Loucy (cell line): ENCODE measurements at regions not wholly inside any gene's neighbourhood (a gene's known extent, or its start where the extent isn't known, plus 50 kb on each side); places are given as distances from the start of the nearest gene placed in this dataset.

Experiments used
- H2AFZ ChIP-seq: fragments of 200-600 bp; sonication (generic); 2 replicates; pipeline ENCODE4 v1.6.0; 2016; ENCODE audit warnings: antibody characterized with exemption, mild to moderate bottlenecking, low read length, moderate library complexity
- H3F3A ChIP-seq: fragments of 200-600 bp; 2 replicates; pipeline ENCODE4 v1.6.0; 2016; ENCODE audit warnings: antibody characterized with exemption, low read depth, mild to moderate bottlenecking
- H3K27me3 ChIP-seq: fragments of 200-600 bp; sonication (generic); 2 replicates; pipeline ENCODE4 v1.6.1; 2014; ENCODE audit warnings: low read length, mild to moderate bottlenecking; ENCODE audit not compliant: insufficient read depth, poor library complexity, severe bottlenecking
- H3K36me3 ChIP-seq: fragments of 200-600 bp; sonication (generic); 2 replicates; pipeline ENCODE4 v1.6.1; 2016; ENCODE audit warnings: low read length; ENCODE audit not compliant: insufficient read depth
- H3K4me1 ChIP-seq: fragments of 200-600 bp; sonication (generic); 2 replicates; pipeline ENCODE4 v1.5.1; 2014; ENCODE audit warnings: low read length, mild to moderate bottlenecking; ENCODE audit not compliant: insufficient read depth, poor library complexity, severe bottlenecking
- H3K4me2 ChIP-seq: fragments of 200-600 bp; sonication (generic); 2 replicates; pipeline ENCODE4 v1.6.0; 2014; ENCODE audit warnings: antibody characterized with exemption, low read length, low read depth, mild to moderate bottlenecking; ENCODE audit not compliant: poor library complexity, severe bottlenecking
- H3K4me3 ChIP-seq: fragments of 200-600 bp; sonication (generic); 2 replicates; pipeline ENCODE4 v1.5.1; 2014; ENCODE audit warnings: low read length, mild to moderate bottlenecking, mixed read lengths; ENCODE audit not compliant: poor library complexity, severe bottlenecking
- H3K79me2 ChIP-seq: fragments of 200-600 bp; sonication (generic); 2 replicates; pipeline ENCODE4 v1.6.1; 2014; ENCODE audit warnings: low read length; ENCODE audit not compliant: insufficient read depth
- H3K9ac ChIP-seq: fragments of 200-600 bp; sonication (generic); 2 replicates; pipeline ENCODE4 v1.6.0; 2014; ENCODE audit warnings: mild to moderate bottlenecking, low read depth, low read length, moderate library complexity; ENCODE audit not compliant: poor library complexity, severe bottlenecking
- H3K9me2 ChIP-seq: fragments of 200-600 bp; sonication (generic); replicated peaks from 2 replicates; pipeline ENCODE4 v1.6.1; 2016; ENCODE audit warnings: low read depth, low read length, mixed read lengths
- H3K9me3 ChIP-seq: fragments of 200-600 bp; sonication (generic); 2 replicates; pipeline ENCODE4 v1.6.1; 2014; ENCODE audit warnings: mild to moderate bottlenecking, antibody characterized with exemption, low read length, low read depth; ENCODE audit not compliant: insufficient read depth
- H4K20me1 ChIP-seq: fragments of 200-600 bp; sonication (generic); 2 replicates; pipeline ENCODE4 v1.6.0; 2014; ENCODE audit warnings: antibody characterized with exemption, low read length, mild to moderate bottlenecking; ENCODE audit not compliant: insufficient read depth, poor library complexity, severe bottlenecking
- EZH2phosphoT487 ChIP-seq: fragments of 200-600 bp; IDR thresholded peaks from 2 replicates; pipeline ENCODE4 v1.6.1; 2018; ENCODE audit warnings: antibody characterized with exemption, mild to moderate bottlenecking, moderate library complexity, borderline replicate concordance
- TF ChIP-seq, protein P1 (sequence below): fragments of 200-600 bp; sonication (generic); conservative IDR thresholded peaks from 2 replicates; pipeline ENCODE4 v1.5.1; 2014; ENCODE audit warnings: mild to moderate bottlenecking, antibody characterized with exemption, low read length

DNA sequence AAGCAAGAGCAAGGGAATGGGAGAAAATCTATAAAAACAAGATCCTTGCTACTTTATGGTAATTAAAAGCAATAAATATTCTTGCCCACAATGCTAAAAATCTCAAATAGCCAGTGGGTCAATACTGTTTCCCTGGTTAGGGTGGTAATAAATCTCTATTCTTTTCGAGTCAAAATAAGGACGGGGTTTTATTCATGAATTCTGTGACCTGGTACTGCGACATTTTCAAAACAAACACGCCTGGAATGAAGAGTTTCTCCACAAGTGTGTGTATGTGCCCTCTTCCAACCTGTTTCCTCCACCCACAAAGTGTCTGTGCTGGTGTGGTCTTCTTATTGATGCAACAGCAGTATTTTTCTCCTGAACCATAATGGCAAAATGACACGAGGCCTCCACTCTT lies 358.8 kb upstream of the BRINP1 start:
- H3K4me1 ChIP-seq: no peaks in the 10 kb centered on the region
- H3K9me3 ChIP-seq: no peaks in the 10 kb centered on the region; the same call in 1 of the 2 replicates
- TF ChIP-seq, protein P1, sequence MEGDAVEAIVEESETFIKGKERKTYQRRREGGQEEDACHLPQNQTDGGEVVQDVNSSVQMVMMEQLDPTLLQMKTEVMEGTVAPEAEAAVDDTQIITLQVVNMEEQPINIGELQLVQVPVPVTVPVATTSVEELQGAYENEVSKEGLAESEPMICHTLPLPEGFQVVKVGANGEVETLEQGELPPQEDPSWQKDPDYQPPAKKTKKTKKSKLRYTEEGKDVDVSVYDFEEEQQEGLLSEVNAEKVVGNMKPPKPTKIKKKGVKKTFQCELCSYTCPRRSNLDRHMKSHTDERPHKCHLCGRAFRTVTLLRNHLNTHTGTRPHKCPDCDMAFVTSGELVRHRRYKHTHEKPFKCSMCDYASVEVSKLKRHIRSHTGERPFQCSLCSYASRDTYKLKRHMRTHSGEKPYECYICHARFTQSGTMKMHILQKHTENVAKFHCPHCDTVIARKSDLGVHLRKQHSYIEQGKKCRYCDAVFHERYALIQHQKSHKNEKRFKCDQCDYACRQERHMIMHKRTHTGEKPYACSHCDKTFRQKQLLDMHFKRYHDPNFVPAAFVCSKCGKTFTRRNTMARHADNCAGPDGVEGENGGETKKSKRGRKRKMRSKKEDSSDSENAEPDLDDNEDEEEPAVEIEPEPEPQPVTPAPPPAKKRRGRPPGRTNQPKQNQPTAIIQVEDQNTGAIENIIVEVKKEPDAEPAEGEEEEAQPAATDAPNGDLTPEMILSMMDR: no peak
- no peak for TF ChIP-seq EZH2phosphoT487
- H3K79me2 ChIP-seq: no peaks in the 10 kb centered on the region
- H3K27me3 ChIP-seq: no peaks in the 10 kb centered on the region
- no peaks in the 10 kb centered on the region for H3K36me3 ChIP-seq
- no peaks in the 10 kb centered on the region for H3F3A ChIP-seq
- H3K4me3 ChIP-seq: no peak overlapping the region
- H3K9ac ChIP-seq: no peak overlapping the region
- no peak overlapping the region for H2AFZ ChIP-seq
- H3K4me2 ChIP-seq: no peak overlapping the region
- no peaks in the 10 kb centered on the region for H4K20me1 ChIP-seq
- H3K9me2 ChIP-seq: no peaks in the 10 kb centered on the region

DNA sequence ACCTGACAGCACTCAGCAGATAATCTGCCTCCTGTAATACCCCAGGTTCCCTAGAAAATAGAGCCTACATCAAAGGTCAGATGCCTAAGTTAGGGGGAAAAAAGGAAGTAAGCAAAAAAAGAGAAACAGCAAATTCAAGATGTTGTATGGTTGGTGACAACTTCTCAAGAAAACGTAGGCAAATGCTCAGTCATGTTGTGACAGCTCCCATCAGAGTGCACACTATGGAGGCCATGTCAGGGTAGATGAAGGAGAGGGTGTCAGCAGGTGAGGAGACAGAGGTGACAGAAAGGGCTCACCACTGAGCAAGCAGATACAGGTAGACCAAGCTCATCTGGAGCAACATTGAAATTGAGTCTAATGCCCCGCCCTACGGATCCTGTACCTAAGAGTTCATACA lies 356.8 kb upstream of the BRINP1 start:
- Histone ChIP-seq H3K4me2 (no peak overlapping the region), H3F3A (no peaks in the 10 kb centered on the region), H3K4me3 (no peak overlapping the region), H3K36me3 (no peaks in the 10 kb centered on the region), H2AFZ (no peak overlapping the region), H3K9me3 (no peaks in the 10 kb centered on the region), H4K20me1 (no peaks in the 10 kb centered on the region), H3K27me3 (no peaks in the 10 kb centered on the region), H3K9me2 (no peaks in the 10 kb centered on the region), H3K79me2 (no peaks in the 10 kb centered on the region), H3K4me1 (no peaks in the 10 kb centered on the region), H3K9ac (no peak overlapping the region)
- TF ChIP-seq EZH2phosphoT487: no peak
- TF ChIP-seq, protein P1: no peak

DNA sequence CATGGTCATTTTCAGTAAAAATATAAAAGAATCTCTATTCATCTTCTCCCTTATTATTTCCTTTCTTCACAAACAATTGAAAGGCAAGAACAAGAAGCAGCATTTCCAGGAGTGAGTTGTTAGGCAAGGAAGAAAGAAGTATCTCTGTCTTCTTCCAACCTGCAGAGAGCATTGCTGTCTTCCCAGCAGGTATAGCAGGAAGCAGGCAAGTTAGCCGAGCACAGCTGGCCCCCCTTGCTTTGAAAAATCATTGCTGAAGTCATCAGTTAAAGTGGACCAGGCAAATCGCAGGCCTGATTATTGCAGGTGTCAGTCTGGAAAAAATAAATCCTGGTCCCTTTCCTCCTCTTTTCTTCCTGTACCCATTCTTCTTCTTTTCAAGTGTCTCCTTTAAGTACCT lies 353.1 kb upstream of the BRINP1 start:
- TF ChIP-seq, protein P1: no peak
- H3K4me1 ChIP-seq: no peaks in the 10 kb centered on the region
- no peaks in the 10 kb centered on the region for H3K9me3 ChIP-seq
- H3K4me3 ChIP-seq: no peak overlapping the region
- no peaks in the 10 kb centered on the region for H3K27me3 ChIP-seq
- H3K36me3 ChIP-seq: no peaks in the 10 kb centered on the region
- no peak overlapping the region for H3K9ac ChIP-seq
- H3K4me2 ChIP-seq: no peak overlapping the region
- no peak overlapping the region for H2AFZ ChIP-seq
- no peaks in the 10 kb centered on the region for H3K9me2 ChIP-seq
- no peaks in the 10 kb centered on the region for H3F3A ChIP-seq
- H4K20me1 ChIP-seq: no peaks in the 10 kb centered on the region
- no peaks in the 10 kb centered on the region for H3K79me2 ChIP-seq
